OCI-LY1 (cell line): ENCODE measurements at regions not wholly inside any gene's neighbourhood (a gene's known extent, or its start where the extent isn't known, plus 50 kb on each side); places are given as distances from the start of the nearest gene placed in this dataset.

Experiments used
- H2AFZ ChIP-seq: fragments of 200-600 bp; sonication (generic), shearing (Covaris generic); 2 replicates; pipeline ENCODE4 v1.6.0; 2014; ENCODE audit warnings: antibody characterized with exemption, mild to moderate bottlenecking, low read length
- H3F3A ChIP-seq: fragments of 200-600 bp; sonication (generic), shearing (Covaris generic); 2 replicates; pipeline ENCODE4 v1.6.0; 2014; ENCODE audit warnings: mild to moderate bottlenecking, antibody characterized with exemption, low read length, moderate library complexity; ENCODE audit not compliant: insufficient read depth
- H3K27ac ChIP-seq: fragments of 200-600 bp; sonication (generic); 2 replicates; pipeline ENCODE4 v1.5.1; 2014; ENCODE audit warnings: low read length, mixed run types, mild to moderate bottlenecking, low read depth; ENCODE audit not compliant: poor library complexity, severe bottlenecking
- H3K27me3 ChIP-seq: fragments of 200-600 bp; sonication (generic); 2 replicates; pipeline ENCODE4 v1.6.0; 2014; ENCODE audit warnings: antibody characterized with exemption, mild to moderate bottlenecking, low read length, moderate library complexity; ENCODE audit not compliant: insufficient read depth
- H3K36me3 ChIP-seq: fragments of 200-600 bp; sonication (generic); 2 replicates; pipeline ENCODE4 v1.6.1; 2014; ENCODE audit warnings: mild to moderate bottlenecking, antibody characterized with exemption, low read length, moderate library complexity, mixed read lengths; ENCODE audit not compliant: insufficient read depth
- H3K4me1 ChIP-seq: fragments of 200-600 bp; sonication (generic); 2 replicates; pipeline ENCODE4 v1.5.1; 2014; ENCODE audit warnings: mild to moderate bottlenecking, low read length, moderate library complexity; ENCODE audit not compliant: insufficient read depth, severe bottlenecking
- H3K4me2 ChIP-seq: fragments of 200-600 bp; sonication (generic), shearing (Covaris generic); 2 replicates; pipeline ENCODE4 v1.6.1; 2014; ENCODE audit warnings: low read length
- H3K4me3 ChIP-seq: fragments of 200-600 bp; sonication (generic); 2 replicates; pipeline ENCODE4 v1.5.1; 2014; ENCODE audit warnings: low read length, low read depth, mild to moderate bottlenecking, mixed read lengths; ENCODE audit not compliant: poor library complexity, severe bottlenecking
- H3K79me2 ChIP-seq: fragments of 200-600 bp; shearing (Covaris generic); 2 replicates; pipeline ENCODE4 v1.6.1; 2016; ENCODE audit warnings: mixed run types, low read length, mixed read lengths; ENCODE audit not compliant: insufficient read depth
- H3K9ac ChIP-seq: fragments of 200-600 bp; sonication (generic), shearing (Covaris generic); 2 replicates; pipeline ENCODE4 v1.6.1; 2014; ENCODE audit warnings: mild to moderate bottlenecking, low read length, mixed read lengths
- H3K9me2 ChIP-seq: fragments of 200-600 bp; sonication (generic), shearing (Covaris generic); 2 replicates; pipeline ENCODE4 v1.6.1; 2014; ENCODE audit warnings: low read depth, mild to moderate bottlenecking, low read length, mixed read lengths
- H3K9me3 ChIP-seq: fragments of 200-600 bp; shearing (Covaris generic); 2 replicates; pipeline ENCODE4 v1.6.1; 2014; ENCODE audit warnings: low read length, mixed read lengths
- H4K20me1 ChIP-seq: fragments of 200-600 bp; sonication (generic), shearing (Covaris generic); 2 replicates; pipeline ENCODE4 v1.6.0; 2016; ENCODE audit warnings: mild to moderate bottlenecking, low read length; ENCODE audit not compliant: insufficient read depth
- EZH2 ChIP-seq: fragments of 200-600 bp; sonication (generic), shearing (Covaris generic); IDR thresholded peaks from 2 replicates; pipeline ENCODE4 v1.8.0; 2017; ENCODE audit warnings: borderline replicate concordance, mixed run types, mild to moderate bottlenecking, antibody characterized with exemption, low read length, moderate library complexity, mixed read lengths
- TF ChIP-seq, protein P1 (sequence below): fragments of 200-600 bp; sonication (generic), shearing (Covaris generic); IDR thresholded peaks from 2 replicates; pipeline ENCODE4 v1.5.1; 2017; ENCODE audit warnings: mild to moderate bottlenecking, antibody characterized with exemption, low read length, moderate library complexity, mixed read lengths

DNA sequence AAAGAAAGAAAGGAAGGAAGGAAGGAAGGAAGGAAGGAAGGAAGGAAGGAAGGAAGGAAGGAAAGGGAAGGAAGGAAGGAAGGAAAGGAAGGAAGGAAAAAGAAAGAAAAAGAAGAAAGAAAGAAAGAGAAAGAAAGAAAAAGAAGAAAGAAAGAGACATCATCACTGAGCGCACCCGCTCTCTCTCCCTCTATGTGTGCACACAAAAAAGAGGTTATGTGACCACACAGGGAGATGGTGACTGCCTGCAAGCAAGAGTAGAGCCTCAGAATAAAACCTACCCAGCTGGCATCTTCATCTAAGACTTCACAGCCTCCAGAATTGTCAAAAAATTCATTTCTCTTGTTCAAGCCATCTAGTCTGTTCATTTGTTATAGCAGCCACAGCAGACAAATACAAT lies 1307.4 kb upstream of the ACVR2A start:
- no peaks in the 10 kb centered on the region for H3K9me2 ChIP-seq
- H3K36me3 ChIP-seq: no peaks in the 10 kb centered on the region
- H3K4me1 ChIP-seq: peaks cover 6% of the 10 kb centered on the region
- no peak overlapping the region for H3K4me2 ChIP-seq
- H3K4me3 ChIP-seq: no peak overlapping the region
- TF ChIP-seq, protein P1, sequence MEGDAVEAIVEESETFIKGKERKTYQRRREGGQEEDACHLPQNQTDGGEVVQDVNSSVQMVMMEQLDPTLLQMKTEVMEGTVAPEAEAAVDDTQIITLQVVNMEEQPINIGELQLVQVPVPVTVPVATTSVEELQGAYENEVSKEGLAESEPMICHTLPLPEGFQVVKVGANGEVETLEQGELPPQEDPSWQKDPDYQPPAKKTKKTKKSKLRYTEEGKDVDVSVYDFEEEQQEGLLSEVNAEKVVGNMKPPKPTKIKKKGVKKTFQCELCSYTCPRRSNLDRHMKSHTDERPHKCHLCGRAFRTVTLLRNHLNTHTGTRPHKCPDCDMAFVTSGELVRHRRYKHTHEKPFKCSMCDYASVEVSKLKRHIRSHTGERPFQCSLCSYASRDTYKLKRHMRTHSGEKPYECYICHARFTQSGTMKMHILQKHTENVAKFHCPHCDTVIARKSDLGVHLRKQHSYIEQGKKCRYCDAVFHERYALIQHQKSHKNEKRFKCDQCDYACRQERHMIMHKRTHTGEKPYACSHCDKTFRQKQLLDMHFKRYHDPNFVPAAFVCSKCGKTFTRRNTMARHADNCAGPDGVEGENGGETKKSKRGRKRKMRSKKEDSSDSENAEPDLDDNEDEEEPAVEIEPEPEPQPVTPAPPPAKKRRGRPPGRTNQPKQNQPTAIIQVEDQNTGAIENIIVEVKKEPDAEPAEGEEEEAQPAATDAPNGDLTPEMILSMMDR: no peak
- no peak for TF ChIP-seq EZH2
- no peaks in the 10 kb centered on the region for H3K9me3 ChIP-seq
- H4K20me1 ChIP-seq: no peaks in the 10 kb centered on the region
- H3F3A ChIP-seq: no peaks in the 10 kb centered on the region
- H3K79me2 ChIP-seq: no peaks in the 10 kb centered on the region
- no peak overlapping the region for H3K9ac ChIP-seq
- no peak overlapping the region for H3K27ac ChIP-seq
- no peak overlapping the region for H2AFZ ChIP-seq
- no peaks in the 10 kb centered on the region for H3K27me3 ChIP-seq

DNA sequence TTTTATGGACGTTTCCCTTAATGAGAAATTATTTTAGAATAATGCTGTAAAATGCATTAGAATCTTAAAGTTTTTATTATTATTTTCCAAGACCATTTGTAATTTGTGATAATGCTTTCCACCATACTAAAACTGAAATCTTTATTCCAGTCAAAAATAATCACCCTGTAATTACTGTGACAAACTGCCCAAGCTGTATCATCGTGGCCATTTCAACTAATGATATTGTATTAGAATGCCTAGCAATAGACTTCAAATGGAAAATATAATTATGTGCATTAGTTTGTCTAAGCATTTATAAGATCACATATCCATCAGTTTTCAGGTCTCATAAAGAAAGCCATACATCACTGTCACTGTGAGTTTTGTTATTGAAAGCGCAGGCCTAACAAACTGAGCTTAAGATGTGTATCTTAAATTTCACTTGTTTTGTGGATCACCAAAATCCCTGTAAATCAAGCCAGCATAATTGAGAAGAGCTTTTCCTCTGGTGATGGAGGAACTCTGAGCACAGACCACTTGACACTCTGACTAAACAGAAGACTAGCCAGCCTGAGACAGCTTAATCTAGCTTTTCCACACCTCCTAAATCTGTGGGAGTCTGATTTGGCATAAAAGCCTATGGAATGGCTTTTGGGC lies 1312.2 kb upstream of the ACVR2A start:
- no peaks in the 10 kb centered on the region for H3F3A ChIP-seq
- TF ChIP-seq, protein P1: no peak
- TF ChIP-seq EZH2: no peak
- peak overlapping the region; percentile 48; the same call in 1 of the 2 replicates for H2AFZ ChIP-seq
- no peaks in the 10 kb centered on the region for H3K9me3 ChIP-seq
- H3K4me2 ChIP-seq: no peak overlapping the region
- no peak overlapping the region for H3K27ac ChIP-seq
- no peaks in the 10 kb centered on the region for H3K79me2 ChIP-seq
- H3K4me3 ChIP-seq: no peak overlapping the region
- H3K36me3 ChIP-seq: no peaks in the 10 kb centered on the region
- H3K4me1 ChIP-seq: no peaks in the 10 kb centered on the region
- no peak overlapping the region for H3K9ac ChIP-seq
- H3K27me3 ChIP-seq: no peaks in the 10 kb centered on the region
- H3K9me2 ChIP-seq: no peaks in the 10 kb centered on the region
- H4K20me1 ChIP-seq: no peaks in the 10 kb centered on the region

DNA sequence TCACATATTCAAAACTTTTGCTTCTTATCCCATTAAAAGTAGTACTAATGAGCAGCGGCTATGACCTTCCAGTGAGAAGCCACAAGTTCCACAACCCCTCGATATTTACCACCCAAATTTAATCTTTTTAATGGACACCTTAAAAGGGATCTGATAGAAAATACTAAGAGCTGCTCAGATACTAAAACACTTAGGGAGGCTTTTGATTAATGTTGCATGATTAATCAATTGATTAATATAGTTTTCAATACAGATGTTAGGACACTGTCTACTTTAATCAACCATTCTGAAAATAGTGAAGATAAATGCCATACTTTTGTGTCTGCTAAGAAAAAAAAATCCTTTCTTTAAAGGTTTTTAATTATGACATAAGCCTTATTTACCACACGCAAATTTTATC lies 1312.8 kb upstream of the ACVR2A start:
- H4K20me1 ChIP-seq: no peaks in the 10 kb centered on the region
- no peaks in the 10 kb centered on the region for H3K4me1 ChIP-seq
- TF ChIP-seq, protein P1: no peak
- TF ChIP-seq EZH2: no peak
- H3K36me3 ChIP-seq: no peaks in the 10 kb centered on the region
- H3K4me3 ChIP-seq: no peak overlapping the region
- no peaks in the 10 kb centered on the region for H3K9me3 ChIP-seq
- H3K4me2 ChIP-seq: no peak overlapping the region
- H3K27ac ChIP-seq: no peak overlapping the region
- H3F3A ChIP-seq: no peaks in the 10 kb centered on the region
- H2AFZ ChIP-seq: no peak overlapping the region
- H3K79me2 ChIP-seq: no peaks in the 10 kb centered on the region
- H3K9ac ChIP-seq: no peak overlapping the region
- H3K9me2 ChIP-seq: no peaks in the 10 kb centered on the region
- H3K27me3 ChIP-seq: no peaks in the 10 kb centered on the region
